ENCODE measurements at regions not wholly inside any gene's neighbourhood (a gene's known extent, or its start where the extent isn't known, plus 50 kb on each side); places are given as distances from the start of the nearest gene placed in this dataset.

GRCh38 chr2:144986691-144987090 lies 466.8 kb upstream of the ZEB2 start:
- TF ChIP-seq ZFP3 (CRISPR knock-in tag; IDR thresholded peaks at IDR 0.05) (no peak), TSHZ2 (CRISPR knock-in tag; IDR thresholded peaks at IDR 0.05) (no peak)
